NCI-H460 (cell line): ENCODE measurements at regions not wholly inside any gene's neighbourhood (a gene's known extent, or its start where the extent isn't known, plus 50 kb on each side); places are given as distances from the start of the nearest gene placed in this dataset.
"Not testable (repeated sequence)": the region's sequence is repeated elsewhere in the genome, so short reads cannot be mapped to it uniquely, and the experiment has no call there.

Experiments
- DNase-seq: peaks from one replicate; pipeline ENCODE4 v3.0.0-alpha.2; 2016; ENCODE audit warnings: low read depth; ENCODE audit errors: extremely low read depth

- DNase-seq = no peak
These were observed 333.5 kb downstream of the RRAGC start for GRCh38 chr1:38526046-38526445.

GRCh38 chr1:38525343-38526043 is 334.1 kb downstream of the RRAGC start:
- DNase-seq = no peak

DNA sequence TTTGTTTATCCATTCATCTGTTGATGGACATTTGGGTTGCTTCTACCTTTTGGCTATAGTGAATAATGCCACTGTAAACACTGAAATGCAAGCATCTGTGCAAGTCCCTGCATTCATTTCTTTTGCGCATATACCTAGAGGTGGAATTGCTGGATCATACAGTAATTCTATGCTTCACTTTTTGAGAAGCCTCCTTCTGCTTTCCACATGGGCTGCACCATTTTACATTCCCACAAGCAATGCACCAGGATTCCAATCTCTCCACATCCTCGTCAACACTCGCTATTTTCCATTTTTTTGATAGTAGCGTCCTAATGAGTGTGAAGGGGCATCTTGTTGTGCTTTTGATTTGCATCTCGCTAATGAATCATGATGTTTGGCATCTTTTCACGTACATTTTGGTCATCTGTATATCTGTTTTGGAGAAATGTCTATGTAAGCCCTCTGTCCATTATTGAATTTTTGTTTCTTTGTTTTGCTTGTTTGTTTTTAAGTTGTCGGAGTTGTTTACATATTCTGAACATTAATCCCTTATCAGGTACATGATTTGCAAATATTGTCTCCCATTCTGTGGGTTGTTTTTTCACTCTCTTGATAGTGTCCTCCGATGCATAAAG is 335.4 kb downstream of the RRAGC start:
- DNase-seq = no peak

DNA sequence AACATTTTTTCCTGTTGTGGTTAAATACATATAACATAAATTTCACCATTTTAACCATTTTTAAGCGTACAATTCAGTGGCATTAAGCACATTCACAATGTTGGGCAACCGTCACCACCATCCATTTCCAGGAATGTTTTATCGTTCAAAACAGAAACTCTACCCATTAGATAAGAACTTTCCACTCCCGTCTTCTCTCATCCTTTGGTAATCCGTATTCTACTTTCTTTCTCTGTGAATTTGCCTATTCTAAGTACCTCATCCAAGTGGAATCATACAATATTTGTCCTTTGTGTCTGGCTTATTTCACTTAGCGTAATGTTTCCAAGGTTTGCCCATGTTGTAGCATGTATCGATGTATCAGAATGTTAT is 336.0 kb downstream of the RRAGC start:
- DNase-seq = no peak

DNA sequence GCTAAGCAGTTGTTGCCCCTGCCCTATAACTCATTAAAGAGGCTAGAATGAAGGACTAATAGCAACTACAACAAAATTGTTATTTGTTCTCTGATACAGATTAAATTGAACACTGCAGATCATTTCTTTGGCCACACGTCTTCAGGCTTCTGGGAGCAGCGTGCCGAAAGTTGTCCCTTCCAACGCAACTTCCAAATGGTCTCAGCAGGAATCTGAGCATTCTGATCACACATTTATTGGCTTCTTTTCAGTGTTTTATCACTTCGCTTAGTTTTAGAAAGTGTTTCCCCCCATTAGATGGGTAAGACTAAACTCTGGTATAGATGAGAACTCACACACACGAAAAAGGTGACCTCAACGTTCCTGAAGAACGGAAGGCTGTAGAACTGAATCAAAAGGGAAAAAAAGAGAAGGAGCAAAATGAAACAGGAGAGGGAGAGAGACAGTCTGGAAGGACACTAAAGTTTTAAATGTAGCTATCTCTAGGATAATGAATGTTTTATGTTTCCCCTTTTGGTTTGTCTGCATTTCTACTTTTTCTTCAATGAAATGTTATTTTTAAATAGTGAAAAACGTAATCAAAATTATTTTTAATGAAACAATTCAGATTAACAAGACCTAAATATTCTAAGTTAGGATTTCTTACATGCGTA is 336.5 kb downstream of the RRAGC start:
- DNase-seq = no peak

DNA sequence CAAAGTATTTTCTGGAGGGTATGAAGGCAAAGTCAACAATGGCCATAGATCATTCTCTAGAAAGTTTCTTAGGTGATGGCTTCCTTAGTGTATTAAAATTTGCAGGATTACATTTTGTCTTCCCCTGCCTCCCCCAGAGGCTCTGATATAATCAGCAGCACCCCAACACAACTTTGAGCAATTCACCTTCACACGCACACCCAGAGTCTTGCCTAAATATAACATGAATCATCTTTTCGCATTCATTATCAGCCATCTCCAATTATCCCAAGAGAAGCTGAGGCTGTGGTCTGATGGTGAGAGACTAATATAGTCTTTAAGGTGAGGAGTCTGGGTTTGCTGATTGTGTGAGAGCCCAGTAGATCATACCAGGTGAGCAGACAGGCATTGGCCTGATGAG is 343.0 kb downstream of the RRAGC start:
- no peak for DNase-seq

DNA sequence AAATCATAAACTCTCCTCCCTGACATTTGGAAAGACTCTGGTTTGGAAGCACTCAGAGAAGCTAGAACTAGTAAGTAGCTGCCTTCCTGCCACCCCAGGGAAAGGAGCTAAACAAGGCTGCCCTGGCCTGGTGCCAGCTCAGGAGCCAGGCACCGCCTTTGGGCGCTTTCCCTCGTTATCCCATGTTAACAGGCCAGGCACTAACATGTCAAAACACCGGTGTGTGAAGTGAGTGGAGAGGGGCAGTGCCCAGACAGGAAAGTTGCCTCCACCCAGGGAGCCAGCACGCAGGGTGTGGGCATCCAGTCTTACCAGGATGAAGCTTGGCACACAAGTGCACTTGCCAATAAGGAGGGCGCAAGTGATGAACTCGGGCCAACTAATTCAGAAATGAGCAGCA is 346.8 kb downstream of the RRAGC start:
- no peak for DNase-seq

DNA sequence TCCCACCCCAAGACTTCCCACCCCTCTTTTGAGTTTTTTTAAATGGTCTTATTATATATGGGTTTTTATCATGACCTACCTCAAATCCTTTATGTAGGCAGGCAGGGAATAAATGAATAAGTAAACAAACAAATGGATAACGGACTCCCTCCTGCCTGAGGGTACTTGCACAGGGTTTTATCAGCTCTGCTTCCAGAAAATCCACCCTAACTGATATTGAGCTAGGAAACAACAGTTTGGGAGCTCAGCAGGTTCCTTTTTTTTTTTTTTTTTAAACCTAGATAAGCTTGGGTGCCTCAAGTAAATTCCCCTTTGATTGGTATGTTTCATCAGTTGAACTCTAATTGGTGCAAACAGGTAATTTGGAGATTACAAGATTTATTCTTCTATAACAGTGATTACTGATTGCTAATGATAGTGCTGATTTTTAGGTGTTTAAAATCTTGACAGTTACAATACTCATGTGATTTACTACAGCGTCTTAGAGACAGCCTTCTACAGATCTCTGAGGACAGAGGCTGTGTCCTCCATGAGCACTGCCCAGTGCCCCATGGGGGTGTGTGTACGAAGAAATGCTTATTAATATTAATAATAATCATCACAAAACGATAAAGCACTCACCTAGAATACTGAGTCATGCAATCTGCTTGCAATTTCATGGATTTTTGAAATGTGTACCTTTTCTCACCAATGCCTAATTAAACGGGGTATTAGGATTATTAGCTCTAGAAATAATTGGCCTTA is 347.4 kb downstream of the RRAGC start:
- DNase-seq = no peak

GRCh38 chr1:38508232-38508631 is 351.3 kb downstream of the RRAGC start:
- DNase-seq = no peak

GRCh38 chr1:38507563-38507962 is 352.0 kb downstream of the RRAGC start:
- no peak for DNase-seq

DNA sequence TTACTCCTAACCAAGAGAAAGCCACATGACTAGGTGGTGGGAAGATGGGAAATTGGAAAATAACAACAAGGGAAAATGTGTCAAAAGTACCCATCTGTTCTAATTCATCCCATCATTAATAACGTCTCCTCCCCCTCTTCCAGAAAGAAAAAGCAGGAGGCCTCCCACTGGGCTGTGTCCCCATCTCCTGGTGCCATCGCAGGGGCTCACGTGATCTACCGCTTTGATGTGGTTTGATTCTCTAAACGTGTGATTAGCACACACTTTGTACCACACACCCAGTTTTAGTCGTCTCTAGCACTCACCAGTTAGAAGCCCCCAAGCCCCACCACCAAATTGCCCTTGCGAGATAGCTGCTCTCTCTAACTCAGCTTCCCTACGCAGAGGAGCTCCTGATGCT is 353.6 kb downstream of the RRAGC start:
- DNase-seq = no peak

GRCh38 chr1:38502758-38503157 is 356.8 kb downstream of the RRAGC start:
- no peak for DNase-seq

GRCh38 chr1:38500891-38501290 is 358.7 kb downstream of the RRAGC start:
- DNase-seq = no peak

DNA sequence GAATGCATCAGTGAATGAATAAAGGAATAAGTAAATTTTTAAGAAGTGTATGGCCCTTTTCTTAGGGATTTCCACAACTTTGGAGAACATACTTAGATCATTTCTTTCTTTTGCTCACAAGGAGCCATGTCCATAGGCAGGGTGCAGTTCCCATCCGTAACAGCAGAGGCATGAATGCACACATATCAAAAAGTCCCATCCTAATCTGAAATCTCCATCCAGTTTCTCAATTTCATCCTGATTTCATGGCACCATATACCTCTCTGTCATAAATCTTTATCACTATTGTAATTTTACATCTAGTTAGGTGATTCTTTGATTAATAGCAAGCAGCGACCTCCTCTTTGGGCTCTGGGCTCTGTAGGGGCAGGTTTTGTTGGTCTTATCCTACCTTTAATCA is 359.2 kb downstream of the RRAGC start:
- DNase-seq = no peak

DNA sequence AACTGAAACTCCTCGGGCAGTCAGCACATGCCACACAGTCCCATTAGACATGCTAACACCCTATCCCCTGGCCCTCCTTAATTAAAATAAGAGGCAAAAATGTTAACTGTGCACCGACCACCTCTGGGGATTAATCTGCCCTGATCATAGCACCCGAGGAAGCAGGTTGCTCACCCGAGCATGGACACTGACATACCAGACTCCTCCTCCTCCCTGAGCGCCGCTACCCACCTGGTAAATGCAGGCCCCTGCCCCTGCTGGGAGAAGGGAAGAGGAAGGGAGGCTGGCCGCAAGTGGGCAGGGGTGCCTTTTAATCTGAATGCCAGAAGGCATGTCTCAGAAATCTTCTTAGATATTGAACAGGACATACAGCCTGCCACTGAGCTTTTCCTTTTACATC is 360.9 kb downstream of the RRAGC start:
- DNase-seq = no peak

DNA sequence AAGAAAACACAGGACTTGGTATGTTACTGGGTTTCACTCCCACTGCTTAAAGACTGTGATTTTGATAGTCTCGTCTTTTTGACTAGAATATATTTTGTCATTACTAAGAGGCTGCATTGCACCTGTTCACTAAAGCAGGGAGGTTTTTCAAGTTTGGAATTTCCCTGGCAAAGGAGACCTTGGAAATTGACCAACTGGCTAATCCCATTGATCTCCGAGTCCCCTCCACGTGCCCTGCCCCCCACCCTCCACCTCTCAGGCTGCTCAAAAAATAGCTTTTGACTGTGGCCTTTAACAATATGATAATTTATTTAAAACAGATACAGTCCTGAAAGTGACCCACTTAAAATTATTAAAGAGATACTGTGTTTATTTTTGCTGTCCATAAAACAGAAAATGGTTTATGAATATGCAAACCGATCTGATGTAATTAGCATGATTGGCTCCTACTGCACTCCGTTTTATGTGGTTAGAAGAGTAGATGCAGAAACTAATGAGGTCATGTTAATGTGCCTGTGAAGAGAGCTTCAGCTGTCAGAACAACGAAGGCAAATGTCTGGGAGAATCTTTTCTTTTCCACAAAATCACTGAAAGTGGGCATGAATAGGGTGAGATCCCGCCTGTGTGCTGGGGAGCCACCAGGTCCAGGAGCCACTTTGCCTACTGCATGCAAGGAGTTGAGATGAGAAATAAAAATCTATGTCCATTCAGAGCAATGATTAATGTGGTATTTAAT is 361.5 kb downstream of the RRAGC start:
- no peak for DNase-seq

DNA sequence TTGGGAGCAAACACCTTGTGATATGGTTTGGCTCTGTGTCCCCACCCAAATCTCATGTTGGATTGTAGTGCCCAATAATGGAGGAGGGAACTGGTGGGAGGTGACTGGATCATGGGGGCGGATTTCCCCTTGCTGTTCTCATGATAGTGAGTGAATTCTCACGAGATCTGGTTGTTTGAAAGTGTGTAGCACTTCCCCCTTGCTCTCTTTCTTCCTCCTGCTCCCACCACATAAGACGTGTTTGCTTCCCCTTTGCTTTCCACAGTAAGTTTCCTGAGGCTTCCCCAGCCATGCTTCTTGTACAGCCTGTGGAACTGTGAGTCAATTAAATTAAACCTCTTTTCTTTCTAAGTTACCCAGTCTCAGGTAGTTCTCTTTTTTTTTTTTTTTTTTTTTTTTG is 366.3 kb downstream of the RRAGC start:
- not testable (repeated sequence) for DNase-seq

DNA sequence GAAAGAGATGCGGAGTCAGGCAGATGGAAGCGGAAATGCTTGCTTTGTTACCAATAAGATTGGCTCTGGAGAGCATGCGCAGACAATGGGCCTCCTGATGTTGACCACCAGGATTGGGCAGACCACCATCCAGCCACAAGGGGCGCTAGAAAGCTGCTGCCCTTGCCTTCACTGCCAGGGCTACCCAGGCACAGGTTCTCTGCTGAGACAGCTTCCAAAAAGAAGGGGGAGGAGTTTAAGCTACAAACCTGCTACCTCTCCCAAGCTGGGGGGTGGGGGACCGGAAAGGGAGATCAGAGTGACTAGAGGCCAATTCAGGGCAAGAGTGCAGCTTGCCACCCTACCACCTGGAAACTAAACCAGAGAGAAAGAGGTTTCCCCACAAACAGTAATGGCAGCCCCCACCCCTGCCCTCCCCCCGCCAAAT is 369.7 kb downstream of the RRAGC start:
- peak; percentile 5 for DNase-seq

- DNase-seq = no peak
These were observed 371.2 kb downstream of the RRAGC start for GRCh38 chr1:38488162-38488898.

DNA sequence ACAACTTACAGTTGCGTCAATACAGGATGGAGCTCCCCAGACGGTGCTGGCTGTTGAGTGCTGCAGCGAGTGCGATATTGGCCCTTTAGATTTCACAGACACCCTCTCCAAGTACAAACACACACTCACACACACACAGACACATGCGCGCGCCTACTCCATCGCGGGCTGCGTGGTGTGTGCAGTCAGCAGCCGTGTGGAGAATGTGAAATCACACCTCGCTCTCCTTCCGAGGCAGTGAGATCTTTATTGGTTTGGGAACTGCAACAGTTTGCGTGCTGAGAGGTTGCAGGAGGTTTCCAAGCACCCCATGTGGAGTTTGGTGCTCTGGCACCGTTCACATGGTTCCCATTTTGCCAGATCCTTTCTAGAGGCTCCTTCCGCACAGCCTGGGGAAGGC is 372.2 kb downstream of the RRAGC start:
- no peak for DNase-seq
